ENCODE measurements at regions not wholly inside any gene's neighbourhood (a gene's known extent, or its start where the extent isn't known, plus 50 kb on each side); places are given as distances from the start of the nearest gene placed in this dataset.

DNA sequence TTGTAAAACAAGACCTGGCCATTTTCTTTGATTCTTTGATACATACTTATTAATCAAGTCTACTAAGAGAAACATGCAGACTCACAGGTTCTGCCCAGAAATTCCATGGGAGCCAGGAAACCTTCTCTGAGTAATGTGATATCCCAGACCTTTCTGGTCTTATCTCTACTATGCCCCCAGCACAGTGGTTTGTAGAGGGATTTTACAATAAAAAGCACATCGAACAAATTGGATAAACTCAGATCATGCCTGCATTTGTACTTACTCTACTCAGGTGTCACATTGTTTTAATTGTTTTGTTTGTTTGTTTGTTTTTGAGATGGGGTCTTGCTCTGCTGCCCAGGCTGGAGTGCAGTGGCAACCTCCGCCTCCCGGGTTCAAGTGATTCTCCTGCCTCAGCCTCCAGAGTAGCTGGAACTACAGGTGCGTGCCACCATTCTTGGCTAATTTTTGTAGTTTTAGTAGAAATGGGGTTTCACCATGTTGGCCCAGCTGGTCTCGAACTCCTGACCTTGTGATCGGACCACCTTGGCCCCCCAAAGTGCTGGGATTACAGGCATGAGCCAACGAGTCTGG lies 179.5 kb downstream of the ZNF608 start:
- no peak for ATAC-seq
- H3K9me3 ChIP-seq (ENCODE audit: low read length): no peaks in the 10 kb centered on the region
- FAIRE-seq: no peak
- WGBS (ENCODE audit: low lambda C conversion rate): 67% methylated on average over 7 of the region's 7 CpGs
- H3K27me3 ChIP-seq (ENCODE audit: control insufficient read depth in 1 of 2, insufficient read depth in 2 of 2, low read length in 2 of 2): no peaks in the 10 kb centered on the region
- H2AFZ ChIP-seq (ENCODE audit: low read length): no peak overlapping the region
- intact Hi-C loops (cut with micrococcal nuclease; ENCODE audit: unreplicated experiment) (no loop called here), in situ Hi-C loops (cut with HindIII; ENCODE audit: extremely low pct_ligation_motif_present, low pct_unique_long_range_greater_than_20kb) (no loop called here)
- H3K4me2 ChIP-seq (ENCODE audit: low read depth, low read length): no peak overlapping the region
- H3K36me3 ChIP-seq (replicated peaks in 1 of 2; ENCODE audit: control insufficient read depth in 1 of 2, insufficient read depth in 2 of 2, low read length in 2 of 2): no peaks in the 10 kb centered on the region
- H4K20me1 ChIP-seq (ENCODE audit: insufficient read depth, low read length): no peaks in the 10 kb centered on the region
- H3K79me2 ChIP-seq (ENCODE audit: insufficient read depth, low read length): no peaks in the 10 kb centered on the region
- no peak overlapping the region for H3K4me3 ChIP-seq (replicated peaks in 1 of 3; ENCODE audit: insufficient read depth in 1 of 3, low read depth in 2 of 3, low read length in 3 of 3)
- no peak overlapping the region for H3K27ac ChIP-seq (ENCODE audit: extremely low read length, insufficient read depth, low read length)
- ChIA-PET POLR2A (no interaction called here), CTCF (ENCODE audit: low intra/inter-chr PET ratio, low total read pairs) (no interaction called here)
- peaks cover 13% of the 10 kb centered on the region for H3K4me1 ChIP-seq (ENCODE audit: insufficient read depth, low read length)
- no peak overlapping the region for H3K9ac ChIP-seq (ENCODE audit: insufficient read depth, low read depth, low read length)
- no peak for TF ChIP-seq MED8 (CRISPR knock-in tag; IDR thresholded peaks at IDR 0.05; ENCODE audit: insufficient replicate concordance)
- TF ChIP-seq ZNF274 (CRISPR knock-in tag; IDR thresholded peaks at IDR 0.05): no peak
- TF ChIP-seq TP53 (CRISPR knock-in tag; conservative IDR thresholded peaks at IDR 0.05): no peak
- no peak for TF ChIP-seq ZKSCAN8 (CRISPR knock-in tag; IDR thresholded peaks at IDR 0.05; ENCODE audit: borderline replicate concordance)
- TF ChIP-seq BCL6 (CRISPR knock-in tag; IDR thresholded peaks at IDR 0.05): no peak
- TF ChIP-seq PHF21A (CRISPR knock-in tag; IDR thresholded peaks at IDR 0.05): no peak
- TF ChIP-seq ZNF317 (CRISPR knock-in tag; IDR thresholded peaks at IDR 0.05): no peak
- no peak for TF ChIP-seq HIVEP1 (CRISPR knock-in tag; IDR thresholded peaks at IDR 0.05)
- TF ChIP-seq, protein P1, sequence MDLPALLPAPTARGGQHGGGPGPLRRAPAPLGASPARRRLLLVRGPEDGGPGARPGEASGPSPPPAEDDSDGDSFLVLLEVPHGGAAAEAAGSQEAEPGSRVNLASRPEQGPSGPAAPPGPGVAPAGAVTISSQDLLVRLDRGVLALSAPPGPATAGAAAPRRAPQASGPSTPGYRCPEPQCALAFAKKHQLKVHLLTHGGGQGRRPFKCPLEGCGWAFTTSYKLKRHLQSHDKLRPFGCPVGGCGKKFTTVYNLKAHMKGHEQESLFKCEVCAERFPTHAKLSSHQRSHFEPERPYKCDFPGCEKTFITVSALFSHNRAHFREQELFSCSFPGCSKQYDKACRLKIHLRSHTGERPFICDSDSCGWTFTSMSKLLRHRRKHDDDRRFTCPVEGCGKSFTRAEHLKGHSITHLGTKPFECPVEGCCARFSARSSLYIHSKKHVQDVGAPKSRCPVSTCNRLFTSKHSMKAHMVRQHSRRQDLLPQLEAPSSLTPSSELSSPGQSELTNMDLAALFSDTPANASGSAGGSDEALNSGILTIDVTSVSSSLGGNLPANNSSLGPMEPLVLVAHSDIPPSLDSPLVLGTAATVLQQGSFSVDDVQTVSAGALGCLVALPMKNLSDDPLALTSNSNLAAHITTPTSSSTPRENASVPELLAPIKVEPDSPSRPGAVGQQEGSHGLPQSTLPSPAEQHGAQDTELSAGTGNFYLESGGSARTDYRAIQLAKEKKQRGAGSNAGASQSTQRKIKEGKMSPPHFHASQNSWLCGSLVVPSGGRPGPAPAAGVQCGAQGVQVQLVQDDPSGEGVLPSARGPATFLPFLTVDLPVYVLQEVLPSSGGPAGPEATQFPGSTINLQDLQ (CRISPR knock-in tag; IDR thresholded peaks at IDR 0.05): no peak
- no peak for TF ChIP-seq KLF9 (CRISPR knock-in tag; IDR thresholded peaks at IDR 0.05; ENCODE audit: low read depth)
- TF ChIP-seq ZNF670 (CRISPR knock-in tag; IDR thresholded peaks at IDR 0.05; ENCODE audit: borderline replicate concordance): no peak
- no peak for TF ChIP-seq ZSCAN21 (CRISPR knock-in tag; IDR thresholded peaks at IDR 0.05; ENCODE audit: borderline replicate concordance)
- TF ChIP-seq, protein P2, sequence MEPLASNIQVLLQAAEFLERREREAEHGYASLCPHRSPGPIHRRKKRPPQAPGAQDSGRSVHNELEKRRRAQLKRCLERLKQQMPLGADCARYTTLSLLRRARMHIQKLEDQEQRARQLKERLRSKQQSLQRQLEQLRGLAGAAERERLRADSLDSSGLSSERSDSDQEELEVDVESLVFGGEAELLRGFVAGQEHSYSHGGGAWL (CRISPR knock-in tag; IDR thresholded peaks at IDR 0.05): no peak
- TF ChIP-seq, protein P3, sequence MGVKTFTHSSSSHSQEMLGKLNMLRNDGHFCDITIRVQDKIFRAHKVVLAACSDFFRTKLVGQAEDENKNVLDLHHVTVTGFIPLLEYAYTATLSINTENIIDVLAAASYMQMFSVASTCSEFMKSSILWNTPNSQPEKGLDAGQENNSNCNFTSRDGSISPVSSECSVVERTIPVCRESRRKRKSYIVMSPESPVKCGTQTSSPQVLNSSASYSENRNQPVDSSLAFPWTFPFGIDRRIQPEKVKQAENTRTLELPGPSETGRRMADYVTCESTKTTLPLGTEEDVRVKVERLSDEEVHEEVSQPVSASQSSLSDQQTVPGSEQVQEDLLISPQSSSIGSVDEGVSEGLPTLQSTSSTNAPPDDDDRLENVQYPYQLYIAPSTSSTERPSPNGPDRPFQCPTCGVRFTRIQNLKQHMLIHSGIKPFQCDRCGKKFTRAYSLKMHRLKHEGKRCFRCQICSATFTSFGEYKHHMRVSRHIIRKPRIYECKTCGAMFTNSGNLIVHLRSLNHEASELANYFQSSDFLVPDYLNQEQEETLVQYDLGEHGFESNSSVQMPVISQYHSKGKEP (CRISPR knock-in tag; IDR thresholded peaks at IDR 0.05): no peak
- TF ChIP-seq ZNF777 (CRISPR knock-in tag; IDR thresholded peaks at IDR 0.05): no peak
- TF ChIP-seq, protein P4, sequence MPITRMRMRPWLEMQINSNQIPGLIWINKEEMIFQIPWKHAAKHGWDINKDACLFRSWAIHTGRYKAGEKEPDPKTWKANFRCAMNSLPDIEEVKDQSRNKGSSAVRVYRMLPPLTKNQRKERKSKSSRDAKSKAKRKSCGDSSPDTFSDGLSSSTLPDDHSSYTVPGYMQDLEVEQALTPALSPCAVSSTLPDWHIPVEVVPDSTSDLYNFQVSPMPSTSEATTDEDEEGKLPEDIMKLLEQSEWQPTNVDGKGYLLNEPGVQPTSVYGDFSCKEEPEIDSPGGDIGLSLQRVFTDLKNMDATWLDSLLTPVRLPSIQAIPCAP (CRISPR knock-in tag; IDR thresholded peaks at IDR 0.05; ENCODE audit: low read depth): no peak
- BruUV-seq (replicated peaks): no TSS peak
- no peak for DNase-seq (ENCODE audit: low spot score)
